Type B pancreatic cell (in vitro differentiated cells): ENCODE measurements at regions not wholly inside any gene's neighbourhood (a gene's known extent, or its start where the extent isn't known, plus 50 kb on each side); places are given as distances from the start of the nearest gene placed in this dataset.

Source experiments
- DNase-seq: peaks from one replicate; pipeline ENCODE4 v3.0.0; 2021; ENCODE audit warnings: mixed read lengths; ENCODE audit not compliant: unreplicated experiment; ENCODE audit errors: extremely low spot score
- H3K27ac Mint-ChIP-seq: 2 replicates; pipeline ENCODE4 v1.8.0; 2021; ENCODE audit warnings: mild to moderate bottlenecking, mixed read lengths
- H3K27me3 Mint-ChIP-seq: 2 replicates; pipeline ENCODE4 v1.8.0; 2021; ENCODE audit warnings: mixed read lengths
- H3K36me3 Mint-ChIP-seq: 2 replicates; pipeline ENCODE4 v1.8.0; 2021; ENCODE audit warnings: mixed read lengths
- H3K4me1 Mint-ChIP-seq: one replicate; pipeline ENCODE4 v1.8.0; 2021; ENCODE audit warnings: mixed read lengths; ENCODE audit not compliant: unreplicated experiment
- H3K4me3 Mint-ChIP-seq: 2 replicates; pipeline ENCODE4 v1.8.0; 2021; ENCODE audit warnings: mild to moderate bottlenecking, mixed read lengths
- H3K9me3 Mint-ChIP-seq: 2 replicates; pipeline ENCODE4 v1.8.0; 2021; ENCODE audit warnings: mixed read lengths
- TF ChIP-seq, protein P1 (sequence below): fragments of 200-600 bp; sonication (generic); conservative IDR thresholded peaks from 2 replicates; pipeline ENCODE4 v1.5.0; 2021; ENCODE audit warnings: antibody characterized with exemption, mild to moderate bottlenecking

DNA sequence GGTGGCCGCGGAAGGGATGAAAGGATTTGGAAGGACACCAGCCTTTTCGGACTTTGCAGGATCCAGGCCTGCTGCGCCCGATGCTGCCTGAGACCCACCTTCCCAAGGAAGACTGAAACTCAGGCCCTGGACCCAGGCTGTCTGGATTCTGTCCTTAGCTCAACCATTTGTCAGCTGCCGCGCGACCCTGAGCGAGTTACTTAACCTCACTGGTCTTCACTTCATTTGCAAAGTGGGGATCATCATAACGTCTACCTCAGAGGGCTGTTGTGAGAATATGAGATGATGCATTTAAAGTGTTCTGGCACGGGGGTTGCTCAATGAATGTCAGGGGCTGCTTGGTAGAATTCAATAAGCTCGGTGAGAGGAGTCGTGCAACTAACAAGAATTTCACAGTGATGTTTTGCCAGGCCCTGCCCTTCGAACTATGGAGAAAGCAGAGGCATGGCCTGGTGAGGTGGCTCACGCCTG, 104.2 kb upstream of the PRDM1 start:
- H3K36me3 Mint-ChIP-seq = peaks cover 4% of the 10 kb centered on the region
- no peak overlapping the region for H3K27ac Mint-ChIP-seq
- peak overlapping the region; percentile 53 for H3K4me3 Mint-ChIP-seq
- DNase-seq = no peak
- TF ChIP-seq, protein P1, sequence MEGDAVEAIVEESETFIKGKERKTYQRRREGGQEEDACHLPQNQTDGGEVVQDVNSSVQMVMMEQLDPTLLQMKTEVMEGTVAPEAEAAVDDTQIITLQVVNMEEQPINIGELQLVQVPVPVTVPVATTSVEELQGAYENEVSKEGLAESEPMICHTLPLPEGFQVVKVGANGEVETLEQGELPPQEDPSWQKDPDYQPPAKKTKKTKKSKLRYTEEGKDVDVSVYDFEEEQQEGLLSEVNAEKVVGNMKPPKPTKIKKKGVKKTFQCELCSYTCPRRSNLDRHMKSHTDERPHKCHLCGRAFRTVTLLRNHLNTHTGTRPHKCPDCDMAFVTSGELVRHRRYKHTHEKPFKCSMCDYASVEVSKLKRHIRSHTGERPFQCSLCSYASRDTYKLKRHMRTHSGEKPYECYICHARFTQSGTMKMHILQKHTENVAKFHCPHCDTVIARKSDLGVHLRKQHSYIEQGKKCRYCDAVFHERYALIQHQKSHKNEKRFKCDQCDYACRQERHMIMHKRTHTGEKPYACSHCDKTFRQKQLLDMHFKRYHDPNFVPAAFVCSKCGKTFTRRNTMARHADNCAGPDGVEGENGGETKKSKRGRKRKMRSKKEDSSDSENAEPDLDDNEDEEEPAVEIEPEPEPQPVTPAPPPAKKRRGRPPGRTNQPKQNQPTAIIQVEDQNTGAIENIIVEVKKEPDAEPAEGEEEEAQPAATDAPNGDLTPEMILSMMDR = no peak
- no peaks in the 10 kb centered on the region for H3K4me1 Mint-ChIP-seq
- peaks cover 4% of the 10 kb centered on the region for H3K9me3 Mint-ChIP-seq
- peaks cover 77% of the 10 kb centered on the region for H3K27me3 Mint-ChIP-seq

DNA sequence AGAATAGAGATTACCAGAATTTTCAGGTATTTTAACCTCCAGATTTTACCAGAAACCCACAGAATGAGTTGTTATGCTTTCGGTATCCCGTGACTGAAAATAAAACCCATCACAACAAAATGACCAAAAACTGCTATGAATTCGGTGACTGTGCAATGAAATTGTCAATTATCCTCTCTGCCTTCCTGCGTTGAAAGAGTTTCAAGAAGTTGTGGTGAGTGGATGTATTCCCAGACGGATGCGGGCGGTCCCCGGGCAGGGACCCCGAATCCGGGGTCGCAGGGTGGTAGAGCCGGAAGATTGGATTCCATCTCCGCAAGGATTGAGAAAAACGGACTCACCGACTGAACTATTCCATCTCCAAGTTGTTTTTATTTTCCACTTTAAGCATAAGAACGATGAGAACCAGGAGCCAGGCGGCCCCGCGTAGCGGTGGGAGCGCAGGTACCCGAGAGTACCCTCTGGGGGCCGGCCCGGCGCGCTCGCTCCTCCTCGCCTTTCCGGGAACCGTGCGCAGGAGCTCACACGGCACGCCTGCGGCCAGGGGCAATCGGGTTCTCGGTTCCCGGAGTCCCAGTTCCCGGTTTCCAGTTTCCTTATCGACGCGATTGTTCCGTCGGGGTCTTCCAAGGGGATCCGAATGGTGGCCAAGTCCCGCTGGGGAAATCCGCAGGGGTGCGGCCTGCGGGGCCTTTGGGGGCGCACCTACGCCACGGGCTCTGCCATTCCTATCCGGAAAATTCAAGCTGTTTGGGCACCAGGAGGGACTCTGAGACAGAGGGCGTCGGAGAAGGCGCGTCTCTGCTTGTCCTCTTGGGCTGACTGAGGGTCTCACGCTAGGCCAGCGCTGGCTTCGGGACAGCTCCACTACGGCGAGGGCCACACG, 104.9 kb upstream of the PRDM1 start:
- no peak for DNase-seq
- H3K27ac Mint-ChIP-seq = no peak overlapping the region

DNA sequence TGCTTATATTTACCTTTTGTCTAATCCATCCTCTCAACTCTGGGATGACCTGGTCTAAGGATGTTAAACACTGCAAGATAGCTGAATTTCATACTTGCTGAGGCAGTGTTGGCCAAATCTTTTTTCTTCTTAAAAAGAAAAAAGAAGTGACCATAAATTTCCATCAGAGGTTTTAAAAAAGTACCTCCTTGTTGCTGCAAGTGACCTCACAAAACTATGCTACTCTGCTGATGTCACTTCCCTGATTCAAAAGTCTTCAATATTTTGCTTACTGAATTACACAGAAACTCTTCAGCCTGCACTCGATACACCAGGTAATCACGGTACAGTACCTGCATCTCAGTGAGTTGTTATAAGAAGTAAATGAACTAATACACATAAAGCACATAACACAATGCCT, 107.2 kb upstream of the PRDM1 start:
- TF ChIP-seq, protein P1 = no peak
- H3K27me3 Mint-ChIP-seq = peaks cover 49% of the 10 kb centered on the region
- H3K36me3 Mint-ChIP-seq = peaks cover 4% of the 10 kb centered on the region
- peaks cover 4% of the 10 kb centered on the region for H3K9me3 Mint-ChIP-seq
- DNase-seq = no peak
- H3K27ac Mint-ChIP-seq = no peak overlapping the region
- no peaks in the 10 kb centered on the region for H3K4me1 Mint-ChIP-seq
- no peak overlapping the region for H3K4me3 Mint-ChIP-seq

More for the DNA sequence above, 104.9 kb upstream of the PRDM1 start:
- Mint-ChIP-seq H3K36me3 (peaks cover 4% of the 10 kb centered on the region), H3K9me3 (peaks cover 4% of the 10 kb centered on the region), H3K4me1 (no peaks in the 10 kb centered on the region), H3K27me3 (peaks cover 70% of the 10 kb centered on the region), H3K4me3 (peak overlapping the region; percentile 84)
- TF ChIP-seq, protein P1 = no peak

DNA sequence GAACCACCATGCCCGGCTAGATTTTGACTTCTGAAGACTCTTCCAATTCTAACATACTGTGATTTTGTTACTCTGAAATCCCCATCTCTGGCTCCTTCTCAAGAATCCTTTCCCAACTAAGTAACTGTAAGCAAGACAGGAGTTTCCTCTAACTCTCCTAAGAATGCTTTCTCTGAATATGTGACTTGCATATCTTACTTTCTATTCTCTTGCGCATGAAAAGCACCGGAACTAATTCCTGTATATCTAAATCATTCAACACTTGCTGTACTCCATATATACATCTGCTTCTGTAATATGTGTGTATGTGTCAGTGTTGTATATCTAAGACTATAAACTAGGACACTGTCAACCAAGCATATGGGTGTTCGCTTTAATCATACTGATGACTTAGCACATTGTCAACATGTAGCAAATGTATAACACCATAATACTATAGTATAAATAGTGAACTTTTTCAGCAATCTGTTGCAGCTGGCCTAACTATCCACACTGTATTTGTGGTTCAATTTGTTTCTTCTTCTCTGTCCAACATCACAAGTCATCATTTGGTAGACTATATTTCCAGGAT, 108.1 kb upstream of the PRDM1 start:
- TF ChIP-seq, protein P1 = no peak
- Mint-ChIP-seq H3K9me3 (peaks cover 8% of the 10 kb centered on the region), H3K4me3 (no peak overlapping the region), H3K27me3 (peaks cover 43% of the 10 kb centered on the region), H3K4me1 (no peaks in the 10 kb centered on the region), H3K36me3 (peaks cover 4% of the 10 kb centered on the region), H3K27ac (no peak overlapping the region)
- DNase-seq = no peak

DNA sequence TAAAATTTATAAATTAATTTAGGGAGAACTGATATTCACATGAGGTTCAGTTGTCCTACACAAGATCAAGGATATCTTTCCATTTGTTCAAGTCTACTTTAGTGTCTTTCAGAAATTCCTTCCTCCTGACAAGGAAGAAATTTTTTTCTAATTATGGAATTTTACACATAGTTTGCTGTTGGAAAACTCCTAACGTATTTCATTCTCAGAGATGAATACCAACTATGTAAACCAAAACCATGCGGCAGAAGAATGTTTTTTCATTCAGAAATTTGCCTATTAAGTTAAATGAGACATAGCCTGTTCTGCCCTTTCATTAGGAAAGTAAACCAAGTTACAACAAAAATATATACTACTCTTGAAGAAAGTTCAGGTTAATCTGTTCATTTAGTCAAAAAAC, 111.2 kb upstream of the PRDM1 start:
- no peak overlapping the region for H3K4me3 Mint-ChIP-seq
- no peak for DNase-seq
- H3K27ac Mint-ChIP-seq = no peak overlapping the region
- no peaks in the 10 kb centered on the region for H3K36me3 Mint-ChIP-seq
- no peaks in the 10 kb centered on the region for H3K4me1 Mint-ChIP-seq
- TF ChIP-seq, protein P1 = no peak
- peaks cover 11% of the 10 kb centered on the region for H3K9me3 Mint-ChIP-seq
- H3K27me3 Mint-ChIP-seq = peaks cover 16% of the 10 kb centered on the region
